SK-N-SH (cell line): ENCODE measurements at regions not wholly inside any gene's neighbourhood (a gene's known extent, or its start where the extent isn't known, plus 50 kb on each side); places are given as distances from the start of the nearest gene placed in this dataset.

Experiments
- CTCF ChIA-PET: fragments of 300-600, 350-600 bp; formaldehyde crosslinking; extraction: SDS; loops from one replicate; lab custom pipeline; 2021; lab: Yijun Ruan, JAX
- POLR2A ChIA-PET: fragments of 350-600 bp; sonication (Branson Sonifier 250); formaldehyde crosslinking; extraction: SDS; loops from one replicate; lab custom pipeline; 2020; ENCODE audit warnings: antibody characterized with exemption, inconsistent platforms; lab: Yijun Ruan, JAX
- DNase-seq: peaks from one replicate; pipeline ENCODE4 v3.0.0; 2012
- H2AFZ ChIP-seq: fragments of 200-600 bp; sonication (generic); 2 replicates; pipeline ENCODE4 v1.8.1; 2016; ENCODE audit warnings: antibody characterized with exemption, mild to moderate bottlenecking, low read depth
- H3F3A ChIP-seq: fragments of 200-600 bp; sonication (generic); replicated peaks from 2 replicates; pipeline ENCODE3; 2016; ENCODE audit warnings: antibody characterized with exemption, mild to moderate bottlenecking; ENCODE audit not compliant: insufficient read depth
- H3K27ac ChIP-seq, 2 experiments: fragments of 200-500 bp in 1 of 2; fragments of 200-600 bp in 1 of 2; sonication (Bioruptor generic) in 1 of 2; sonication (generic), shearing (Covaris generic) in 1 of 2; 2 replicates each; pipeline versions ENCODE4 v1.5.1 to v1.6.1; 2014 to 2016; ENCODE audit warnings: low read depth in 2 of 2, inconsistent platforms in 1 of 2, low read length in 1 of 2, mild to moderate bottlenecking in 1 of 2, mixed read lengths in 1 of 2
- H3K27me3 ChIP-seq: fragments of 200-600 bp; sonication (generic), shearing (Covaris generic); 2 replicates; pipeline ENCODE4 v1.6.1; 2016; ENCODE audit warnings: mixed run types; ENCODE audit not compliant: insufficient read depth
- H3K36me3 ChIP-seq, 2 experiments: fragments of 200-500 bp in 1 of 2; fragments of 200-600 bp in 1 of 2; sonication (Bioruptor generic) in 1 of 2; sonication (generic) in 1 of 2; replicated peaks in 1 of 2; 2 replicates each; pipeline versions ENCODE3 to v1.5.1; 2014 to 2016; ENCODE audit warnings: low read length in 1 of 2, mild to moderate bottlenecking in 1 of 2; ENCODE audit not compliant: insufficient read depth in 2 of 2, control insufficient read depth in 1 of 2
- H3K4me1 ChIP-seq, 2 experiments: fragments of 200-500 bp in 1 of 2; fragments of 200-600 bp in 1 of 2; sonication (Bioruptor generic) in 1 of 2; sonication (generic), shearing (Covaris generic) in 1 of 2; 2 replicates each; pipeline versions ENCODE4 v1.5.1 to v1.6.1; 2014 to 2016; ENCODE audit warnings: low read depth in 1 of 2, low read length in 1 of 2, mixed run types in 1 of 2; ENCODE audit not compliant: insufficient read depth in 2 of 2, control insufficient read depth in 1 of 2
- H3K4me2 ChIP-seq: fragments of 200-600 bp; sonication (generic), shearing (Covaris generic); 2 replicates; pipeline ENCODE4 v1.6.1; 2017; ENCODE audit warnings: mixed run types
- H3K4me3 ChIP-seq, 2 experiments: fragments of 200-500 bp in 1 of 2; fragments of 200-600 bp in 1 of 2; sonication (Bioruptor generic) in 1 of 2; sonication (generic), shearing (Covaris generic) in 1 of 2; 2 replicates each; pipeline versions ENCODE4 v1.5.1 to v1.8.1; 2014 to 2016; ENCODE audit warnings: low read depth in 2 of 2, inconsistent platforms in 1 of 2, low read length in 1 of 2, mild to moderate bottlenecking in 1 of 2, mixed read lengths in 1 of 2, moderate library complexity in 1 of 2
- H3K79me2 ChIP-seq: fragments of 200-600 bp; sonication (generic); 2 replicates; pipeline ENCODE4 v1.8.1; 2017; ENCODE audit warnings: mild to moderate bottlenecking; ENCODE audit not compliant: insufficient read depth
- H3K9ac ChIP-seq: fragments of 200-600 bp; sonication (generic); 2 replicates; pipeline ENCODE4 v1.6.1; 2017; ENCODE audit warnings: mixed run types
- H3K9me2 ChIP-seq: fragments of 200-600 bp; sonication (generic); 2 replicates; pipeline ENCODE4 v1.6.1; 2017; ENCODE audit warnings: mixed run types
- H3K9me3 ChIP-seq: fragments of 200-600 bp; sonication (generic); 2 replicates; pipeline ENCODE4 v1.6.1; 2017; ENCODE audit warnings: mixed run types, mild to moderate bottlenecking, moderate library complexity
- H4K20me1 ChIP-seq: fragments of 200-600 bp; sonication (generic); 2 replicates; pipeline ENCODE4 v1.6.1; 2017; ENCODE audit warnings: mild to moderate bottlenecking, mixed run types; ENCODE audit not compliant: insufficient read depth
- CHD2 ChIP-seq: fragments of 150-350 bp; IDR thresholded peaks from 2 replicates; pipeline ENCODE4 v1.6.1; 2018; ENCODE audit warnings: low read length; ENCODE audit not compliant: partially characterized antibody
- CTCF ChIP-seq: fragments of 200-600 bp; sonication (generic); IDR thresholded peaks from 2 replicates; pipeline ENCODE4 v1.6.1; 2017; ENCODE audit warnings: antibody characterized with exemption, mild to moderate bottlenecking, moderate library complexity
- EZH2phosphoT487 ChIP-seq: fragments of 200-600 bp; sonication (generic); IDR thresholded peaks from 2 replicates; pipeline ENCODE4 v1.6.1; 2017; ENCODE audit warnings: low read depth, mixed run types, mild to moderate bottlenecking, antibody characterized with exemption, moderate library complexity, borderline replicate concordance
- FOXM1 ChIP-seq: IDR thresholded peaks from 2 replicates; pipeline ENCODE4 v1.4.0; 2012; ENCODE audit warnings: low read depth, mild to moderate bottlenecking
- GABPA ChIP-seq: IDR thresholded peaks from 2 replicates; pipeline ENCODE4 v1.4.0; 2012; ENCODE audit warnings: low read depth, mild to moderate bottlenecking
- GATA2 ChIP-seq: sonication (generic); formaldehyde crosslinking; IDR thresholded peaks from 2 replicates; pipeline ENCODE4 v1.5.0; 2020; ENCODE audit warnings: mild to moderate bottlenecking, missing genetic modification reagents
- JUND ChIP-seq: IDR thresholded peaks from 2 replicates; pipeline ENCODE4 v1.4.0; 2012
- MEF2A ChIP-seq: IDR thresholded peaks from 2 replicates; pipeline ENCODE4 v1.4.0; 2012; ENCODE audit warnings: low read depth, borderline replicate concordance
- NFIC ChIP-seq: IDR thresholded peaks from 2 replicates; pipeline ENCODE4 v1.4.0; 2012; ENCODE audit warnings: borderline replicate concordance
- POLR2AphosphoS5 ChIP-seq: IDR thresholded peaks from 2 replicates; pipeline ENCODE4 v1.6.1; 2012; ENCODE audit warnings: low read depth, low read length
- RAD21 ChIP-seq: IDR thresholded peaks from 2 replicates; pipeline ENCODE4 v1.6.1; 2012; ENCODE audit warnings: mild to moderate bottlenecking, low read length
- RFX5 ChIP-seq: IDR thresholded peaks from 2 replicates; pipeline ENCODE4 v1.6.1; 2012; ENCODE audit warnings: mild to moderate bottlenecking, improper control_type of control experiment, low read length
- RXRA ChIP-seq: IDR thresholded peaks from 2 replicates; pipeline ENCODE4 v1.4.0; 2012; ENCODE audit warnings: low read depth, mild to moderate bottlenecking, borderline replicate concordance
- SMC3 ChIP-seq: IDR thresholded peaks from 2 replicates; pipeline ENCODE4 v1.6.1; 2012; ENCODE audit warnings: low read depth, low read length, improper control_type of control experiment
- TAF1 ChIP-seq: IDR thresholded peaks from 2 replicates; pipeline ENCODE4 v1.6.1; 2012; ENCODE audit warnings: low read depth, mild to moderate bottlenecking, low read length, moderate library complexity, borderline replicate concordance
- TCF12 ChIP-seq: IDR thresholded peaks from 2 replicates; pipeline ENCODE4 v1.4.0; 2012
- TEAD4 ChIP-seq: IDR thresholded peaks from 2 replicates; pipeline ENCODE4 v1.4.0; 2012; ENCODE audit warnings: mild to moderate bottlenecking, borderline replicate concordance; ENCODE audit not compliant: insufficient read depth
- USF1 ChIP-seq: IDR thresholded peaks from 2 replicates; pipeline ENCODE4 v1.4.0; 2012; ENCODE audit warnings: low read depth, borderline replicate concordance
- YY1 ChIP-seq: IDR thresholded peaks from 2 replicates; pipeline ENCODE4 v1.4.0; 2012; ENCODE audit warnings: low read depth, mild to moderate bottlenecking
- WGBS: methylation state at CpG from one replicate; pipeline ENCODE4 v1.1.6; 2017; ENCODE audit warnings: low lambda C conversion rate; 5-methylcytosine and 5-hydroxymethylcytosine counted together
- TF ChIP-seq, protein P1 (sequence below): IDR thresholded peaks from 2 replicates; pipeline ENCODE4; 2012

DNA sequence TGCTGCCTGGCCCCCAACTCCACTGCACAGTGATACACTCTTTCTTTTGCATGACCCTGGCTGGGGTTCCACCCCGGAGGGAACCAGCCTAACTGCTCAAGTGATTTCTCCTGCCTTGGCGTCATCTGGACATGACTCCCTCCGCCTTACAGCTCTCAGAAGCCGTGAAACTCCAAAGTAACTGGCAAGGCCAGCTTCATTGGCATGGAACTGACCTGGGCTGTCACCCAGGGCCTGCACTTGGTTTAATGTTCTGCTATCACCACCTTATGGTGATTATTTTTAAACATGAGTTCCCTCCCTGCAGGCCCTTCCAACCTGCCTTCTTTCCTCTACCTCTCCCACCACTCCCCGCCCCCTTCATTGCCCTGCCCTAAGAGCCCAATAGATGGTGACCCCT lies 139.7 kb upstream of the CDH5 start:
- H3K4me3 ChIP-seq = no peak overlapping the region
- no peaks in the 10 kb centered on the region for H3K36me3 ChIP-seq
- no peaks in the 10 kb centered on the region for H4K20me1 ChIP-seq
- CTCF ChIA-PET = no interaction called here
- TF ChIP-seq TCF12 (no peak), JUND (no peak), YY1 (no peak), CHD2 (no peak), RAD21 (no peak), TAF1 (no peak), GATA2 (no peak), POLR2AphosphoS5 (no peak), EZH2phosphoT487 (no peak), GABPA (no peak), CTCF (no peak), RFX5 (no peak), NFIC (no peak)
- TF ChIP-seq, protein P1, sequence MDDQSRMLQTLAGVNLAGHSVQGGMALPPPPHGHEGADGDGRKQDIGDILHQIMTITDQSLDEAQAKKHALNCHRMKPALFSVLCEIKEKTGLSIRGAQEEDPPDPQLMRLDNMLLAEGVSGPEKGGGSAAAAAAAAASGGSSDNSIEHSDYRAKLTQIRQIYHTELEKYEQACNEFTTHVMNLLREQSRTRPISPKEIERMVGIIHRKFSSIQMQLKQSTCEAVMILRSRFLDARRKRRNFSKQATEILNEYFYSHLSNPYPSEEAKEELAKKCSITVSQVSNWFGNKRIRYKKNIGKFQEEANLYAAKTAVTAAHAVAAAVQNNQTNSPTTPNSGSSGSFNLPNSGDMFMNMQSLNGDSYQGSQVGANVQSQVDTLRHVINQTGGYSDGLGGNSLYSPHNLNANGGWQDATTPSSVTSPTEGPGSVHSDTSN = no peak
- no peak for DNase-seq
- H3K9ac ChIP-seq = no peak overlapping the region
- no peaks in the 10 kb centered on the region; the same call in 1 of the 2 replicates for H3K27me3 ChIP-seq
- WGBS = 75% methylated on average over 5 of the region's 5 CpGs
- no peak overlapping the region for H3K27ac ChIP-seq
- H3K4me1 ChIP-seq = no peaks in the 10 kb centered on the region
- H3K79me2 ChIP-seq = no peaks in the 10 kb centered on the region
- H3K4me2 ChIP-seq = no peak overlapping the region
- H2AFZ ChIP-seq = no peak overlapping the region
- POLR2A ChIA-PET = no interaction called here
- no peaks in the 10 kb centered on the region for H3K9me2 ChIP-seq
- no peaks in the 10 kb centered on the region for H3F3A ChIP-seq
- H3K9me3 ChIP-seq = no peaks in the 10 kb centered on the region

GRCh38 chr16:66225696-66226095 lies 140.8 kb upstream of the CDH5 start:
- Histone ChIP-seq H3F3A (no peaks in the 10 kb centered on the region), H3K9me2 (no peaks in the 10 kb centered on the region), H3K9me3 (no peaks in the 10 kb centered on the region), H3K27ac (no peak overlapping the region), H3K9ac (no peak overlapping the region), H2AFZ (no peak overlapping the region), H3K4me2 (no peak overlapping the region), H3K36me3 (no peaks in the 10 kb centered on the region), H3K79me2 (no peaks in the 10 kb centered on the region), H3K4me1 (no peaks in the 10 kb centered on the region), H3K4me3 (no peak overlapping the region), H4K20me1 (no peaks in the 10 kb centered on the region), H3K27me3 (no peaks in the 10 kb centered on the region; the same call in 1 of the 2 replicates)
- ChIA-PET POLR2A (no interaction called here), CTCF (no interaction called here)
- 50% methylated on average over 5 of the region's 5 CpGs for WGBS
- no peak for DNase-seq
- no peak for TF ChIP-seq CTCF
- TF ChIP-seq USF1 = no peak
- TF ChIP-seq FOXM1 = no peak
- no peak for TF ChIP-seq CHD2
- no peak for TF ChIP-seq RFX5
- TF ChIP-seq JUND = no peak
- TF ChIP-seq MEF2A = no peak
- no peak for TF ChIP-seq RXRA
- no peak for TF ChIP-seq TEAD4
- no peak for TF ChIP-seq SMC3
- TF ChIP-seq TAF1 = no peak
